Aorta (tissue), 5 donors: ENCODE measurements at regions not wholly inside any gene's neighbourhood (a gene's known extent, or its start where the extent isn't known, plus 50 kb on each side); places are given as distances from the start of the nearest gene placed in this dataset.

ENCODE experiments used
- ATAC-seq: fragments of 200-7000 bp; cut with Tn5 transposase; one replicate; pipeline ENCODE4 v1.9.1; 2022; ENCODE audit warnings: moderate library complexity; ENCODE audit not compliant: low FRiP score
- DNase-seq, 2 donors: peaks; one replicate each; pipeline ENCODE4 v3.0.0-alpha.2; 2020
- H3K27ac ChIP-seq, 2 donors: one replicate each; pipeline ENCODE4 v1.5.1; 2013; ENCODE audit warnings: low read length in 2 of 2, mild to moderate bottlenecking in 2 of 2, moderate library complexity in 2 of 2, control low read depth in 1 of 2, inconsistent platforms in 1 of 2, low read depth in 1 of 2
- H3K27me3 ChIP-seq, 2 donors: one replicate each; pipeline ENCODE4 v1.6.1; 2013; ENCODE audit warnings: control low read depth in 1 of 2, low read length in 1 of 2, mild to moderate bottlenecking in 1 of 2, moderate library complexity in 1 of 2; ENCODE audit not compliant: insufficient read depth in 2 of 2, control insufficient read depth in 1 of 2
- H3K36me3 ChIP-seq, 2 donors: one replicate each; pipeline ENCODE4 v1.6.1; 2013; ENCODE audit warnings: control low read depth in 1 of 2, low read length in 1 of 2, mild to moderate bottlenecking in 1 of 2; ENCODE audit not compliant: insufficient read depth in 2 of 2, control insufficient read depth in 1 of 2
- H3K4me1 ChIP-seq, 2 donors: one replicate each; pipeline ENCODE4 v1.6.1; 2013; ENCODE audit warnings: low read length in 2 of 2, control low read depth in 1 of 2, mild to moderate bottlenecking in 1 of 2, moderate library complexity in 1 of 2; ENCODE audit not compliant: insufficient read depth in 2 of 2, control insufficient read depth in 1 of 2
- H3K4me3 ChIP-seq, 2 donors: one replicate each; pipeline ENCODE4 v1.5.1; 2013; ENCODE audit warnings: low read length in 2 of 2, control low read depth in 1 of 2, mild to moderate bottlenecking in 1 of 2
- H3K9me3 ChIP-seq: one replicate; pipeline ENCODE4 v1.6.1; 2013; ENCODE audit warnings: mild to moderate bottlenecking, low read length; ENCODE audit not compliant: control insufficient read depth
- WGBS, 2 donors: extraction: QIAGEN DNeasy Blood & Tissue Kit; methylation state at CpG; one replicate each; pipeline ENCODE4 v1.1.7; 2013; 5-methylcytosine and 5-hydroxymethylcytosine counted together
- intact Hi-C, 2 donors: fragments of 100-400 bp; cut with DNase I; formaldehyde crosslinking; loops; one replicate each; pipeline versions ENCODE4 v1.14.2 to v1.15.0; 2022
- donor health status: healthy with polysubstance abuse.
- donor health status: Bipolar disorder and iron deficiency.
- donor health status: DM: no; HTN: no; CAD: no.
- donor health status: DM: no; HTN: no; CAD: no.
- donor health status: DM: yes; HTN: yes; CAD: no.

DNA sequence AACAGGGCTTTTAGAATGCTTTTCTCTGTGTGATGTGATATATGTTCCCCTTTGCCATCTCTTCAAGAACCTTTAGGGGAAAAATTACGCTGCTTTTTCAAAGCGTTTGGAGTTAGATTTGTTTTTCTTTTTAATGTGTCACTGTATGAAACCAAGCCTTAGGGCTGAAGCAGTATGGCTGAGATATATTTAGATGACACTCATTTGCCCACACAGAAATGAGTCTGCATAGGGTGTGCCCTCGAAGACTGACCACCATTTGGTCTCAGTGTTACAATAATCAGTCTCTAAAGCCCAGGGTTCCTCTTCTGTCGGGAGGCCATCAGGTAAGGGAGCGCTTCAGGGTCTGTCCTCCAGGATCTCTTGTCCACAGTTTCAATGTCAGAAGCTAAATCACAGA lies 213.0 kb upstream of the NCAM1 start:
- no peaks in the 10 kb centered on the region for H3K9me3 ChIP-seq
- WGBS, 2 donors: 39 to 48% methylated on average over 5 of the region's 5 CpGs
- H3K27me3 ChIP-seq: no peaks in the 10 kb centered on the region
- no peak for ATAC-seq
- H3K4me1 ChIP-seq: no peaks in the 10 kb centered on the region
- no peaks in the 10 kb centered on the region for H3K36me3 ChIP-seq
- intact Hi-C loops: no loop called here
- H3K27ac ChIP-seq: no peak overlapping the region
- no peak for DNase-seq
- no peak overlapping the region for H3K4me3 ChIP-seq

DNA sequence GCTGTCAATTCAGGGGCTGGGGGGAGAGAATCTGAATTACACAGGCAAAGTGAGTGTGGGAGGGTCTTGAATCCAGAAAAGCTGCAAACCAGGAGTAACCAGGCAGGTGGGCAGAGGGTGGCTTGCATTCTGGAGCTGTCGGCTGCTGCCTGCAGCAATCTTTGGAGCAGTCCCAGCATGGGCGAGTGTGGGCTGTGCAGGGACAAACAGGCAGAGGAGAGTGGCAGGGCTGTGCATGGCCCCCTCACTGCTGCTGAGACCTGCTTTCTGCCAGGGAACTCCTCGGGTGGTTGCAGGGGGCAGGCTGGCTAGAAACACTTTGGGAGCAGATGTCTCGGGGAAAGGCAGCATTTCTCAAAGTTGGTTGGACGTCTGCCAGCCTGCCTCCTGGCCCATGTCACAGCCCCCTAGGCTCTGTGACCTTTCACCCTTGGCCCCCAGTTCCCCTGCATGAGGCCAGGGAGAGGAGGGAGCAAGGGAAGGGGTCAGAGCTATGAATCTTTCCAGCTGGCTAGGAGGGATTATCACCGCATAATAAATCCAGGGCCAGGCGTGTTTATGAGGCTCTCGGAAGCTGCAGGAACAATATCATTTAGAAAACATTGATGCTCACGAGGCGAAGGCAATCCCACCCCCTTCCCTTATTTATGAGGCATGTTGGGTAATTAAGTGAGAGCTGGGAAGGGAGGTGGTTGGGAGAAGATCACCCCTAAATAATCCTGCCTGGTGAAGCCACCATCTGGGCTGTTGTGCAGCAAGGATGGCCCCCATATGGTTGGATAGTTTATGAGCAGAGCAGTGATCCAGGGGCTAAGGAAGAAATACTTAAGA lies 212.3 kb upstream of the NCAM1 start:
- no peak overlapping the region for H3K27ac ChIP-seq
- H3K27me3 ChIP-seq: no peaks in the 10 kb centered on the region
- 29 to 34% methylated on average over 10 of the region's 10 CpGs for WGBS, 2 donors
- ATAC-seq (no peak), DNase-seq (no peak)
- no peak overlapping the region for H3K4me3 ChIP-seq
- intact Hi-C loops: no loop called here
- H3K9me3 ChIP-seq: no peaks in the 10 kb centered on the region
- H3K36me3 ChIP-seq: no peaks in the 10 kb centered on the region
- no peaks in the 10 kb centered on the region for H3K4me1 ChIP-seq

DNA sequence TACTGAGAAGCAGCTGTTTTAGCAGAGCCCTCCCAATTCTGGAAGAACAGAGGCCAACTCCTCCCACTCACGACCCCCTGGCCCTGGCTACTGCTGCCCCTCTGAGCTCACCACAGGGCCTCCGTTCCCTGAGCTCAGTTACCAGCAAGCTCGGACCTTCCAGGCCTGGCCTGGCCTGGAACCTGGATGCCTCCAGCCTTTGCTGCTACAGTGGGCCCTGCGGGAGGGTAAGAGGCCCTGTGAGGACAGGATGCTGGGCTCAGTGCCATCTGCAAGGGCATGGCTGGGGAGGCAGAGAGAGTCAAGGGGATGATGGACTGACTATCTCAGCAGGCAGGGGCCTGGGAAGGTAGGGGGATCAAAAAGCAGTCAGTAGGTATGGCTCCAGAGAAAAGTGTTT lies 209.9 kb upstream of the NCAM1 start:
- no peak for DNase-seq
- WGBS, 2 donors: 71 to 74% methylated on average over 4 of the region's 4 CpGs
- Histone ChIP-seq H3K4me3 (no peak overlapping the region), H3K27me3 (no peaks in the 10 kb centered on the region), H3K4me1 (no peaks in the 10 kb centered on the region), H3K9me3 (no peaks in the 10 kb centered on the region), H3K36me3 (no peaks in the 10 kb centered on the region), H3K27ac (no peak overlapping the region)
- intact Hi-C loops: no loop called here
- ATAC-seq: no peak

- 84 to 86% methylated on average over 2 of the region's 2 CpGs for WGBS, 2 donors
- Histone ChIP-seq H3K36me3 (no peaks in the 10 kb centered on the region), H3K27me3 (no peaks in the 10 kb centered on the region), H3K9me3 (no peaks in the 10 kb centered on the region), H3K4me3 (no peak overlapping the region), H3K4me1 (no peaks in the 10 kb centered on the region), H3K27ac (no peak overlapping the region)
- ATAC-seq (no peak), DNase-seq (no peak)
- intact Hi-C loops: no loop called here
Observed at GRCh38 chr11:112751772-112752171, 209.4 kb upstream of the NCAM1 start.

DNA sequence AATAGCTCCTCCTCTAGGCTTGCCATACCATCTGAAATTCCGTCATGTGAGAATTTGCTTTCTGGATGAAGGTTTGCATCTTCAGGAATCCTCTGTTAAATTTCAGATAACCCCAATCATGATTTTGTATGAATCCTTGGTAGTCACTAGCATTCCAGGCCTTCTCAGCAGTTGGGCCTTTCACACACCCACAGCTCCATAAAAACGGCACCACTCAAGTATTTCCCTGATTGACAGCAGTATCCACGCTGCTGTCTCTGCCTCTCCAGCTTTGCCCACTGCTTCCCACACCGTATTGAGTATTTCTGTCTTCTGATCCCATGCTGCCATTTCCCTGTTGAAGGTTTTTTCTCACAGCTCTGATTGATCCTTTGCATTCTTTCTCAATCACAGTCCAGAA lies 208.7 kb upstream of the NCAM1 start:
- DNase-seq (no peak), ATAC-seq (no peak)
- Histone ChIP-seq H3K4me1 (no peaks in the 10 kb centered on the region), H3K27me3 (no peaks in the 10 kb centered on the region), H3K4me3 (no peak overlapping the region), H3K9me3 (no peaks in the 10 kb centered on the region), H3K36me3 (no peaks in the 10 kb centered on the region), H3K27ac (no peak overlapping the region)
- intact Hi-C loops: no loop called here
- 69 to 82% methylated on average over 4 of the region's 4 CpGs for WGBS, 2 donors

DNA sequence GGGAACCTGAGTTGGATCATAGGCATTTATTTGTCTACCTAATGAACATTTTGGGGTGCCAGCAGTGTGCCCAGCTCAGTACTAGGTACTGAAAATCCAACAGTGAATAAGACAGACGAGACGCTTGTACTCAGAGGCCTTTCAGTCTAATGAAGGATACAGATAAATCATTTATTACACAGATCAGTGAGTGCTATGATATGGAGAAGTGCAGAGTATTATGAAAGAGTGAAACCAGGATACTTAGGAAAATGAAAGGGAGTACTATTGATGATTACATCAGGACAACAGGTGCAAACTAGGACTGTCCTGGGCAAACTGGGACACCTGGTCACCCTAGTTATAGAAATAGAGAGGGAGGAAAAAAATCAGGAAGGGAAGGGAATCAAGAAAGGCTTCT lies 207.5 kb upstream of the NCAM1 start:
- intact Hi-C loops: no loop called here
- Histone ChIP-seq H3K4me1 (no peaks in the 10 kb centered on the region), H3K4me3 (no peak overlapping the region), H3K27ac (no peak overlapping the region), H3K36me3 (no peaks in the 10 kb centered on the region), H3K27me3 (no peaks in the 10 kb centered on the region), H3K9me3 (no peaks in the 10 kb centered on the region)
- DNase-seq (no peak), ATAC-seq (no peak)
- 91 to 98% methylated on average over 2 of the region's 2 CpGs for WGBS, 2 donors

GRCh38 chr11:112759418-112759817 lies 201.8 kb upstream of the NCAM1 start:
- Histone ChIP-seq H3K36me3 (no peaks in the 10 kb centered on the region), H3K4me3 (no peak overlapping the region), H3K4me1 (no peaks in the 10 kb centered on the region), H3K9me3 (no peaks in the 10 kb centered on the region), H3K27ac (no peak overlapping the region), H3K27me3 (no peaks in the 10 kb centered on the region)
- WGBS, 2 donors: 81 to 89% methylated on average over 2 of the region's 2 CpGs
- intact Hi-C loops: no loop called here
- DNase-seq (no peak), ATAC-seq (no peak)

DNA sequence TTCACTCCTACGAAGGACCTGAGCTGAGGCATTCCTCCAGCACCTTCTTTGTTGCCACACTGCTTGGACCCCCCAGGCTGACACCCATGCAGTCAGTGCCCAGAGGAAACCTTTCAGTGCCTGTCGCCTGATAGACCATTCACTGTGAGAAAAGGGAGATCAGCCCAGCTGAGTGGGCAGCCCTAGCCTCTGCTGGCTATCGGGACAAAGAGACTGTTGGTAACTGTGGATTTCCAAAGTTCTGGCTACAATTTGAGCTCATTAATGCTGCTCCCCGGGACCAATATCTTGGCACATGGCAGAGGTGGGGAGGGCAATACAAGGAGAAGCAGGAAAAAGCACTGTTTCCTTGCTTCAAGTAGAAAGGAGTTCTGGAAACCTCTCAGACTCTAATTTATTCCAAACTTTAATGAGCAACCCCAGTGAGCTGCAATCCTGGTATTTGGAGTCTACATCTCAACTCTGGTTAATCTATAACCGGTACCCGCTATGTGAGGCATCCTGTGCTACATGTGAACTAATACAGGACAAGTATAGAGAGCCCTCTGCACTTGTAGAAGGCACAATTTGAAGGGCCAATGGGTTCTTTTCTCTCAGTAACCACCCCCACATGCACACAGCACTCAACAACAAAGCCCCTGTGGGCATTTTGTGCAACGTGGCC lies 200.7 kb upstream of the NCAM1 start:
- Histone ChIP-seq H3K27ac (no peak overlapping the region), H3K9me3 (no peaks in the 10 kb centered on the region), H3K27me3 (no peaks in the 10 kb centered on the region), H3K4me3 (no peak overlapping the region), H3K36me3 (no peaks in the 10 kb centered on the region), H3K4me1 (no peaks in the 10 kb centered on the region)
- no peak for ATAC-seq
- no peak for DNase-seq
- WGBS, 2 donors: 86 to 89% methylated on average over 7 of the region's 7 CpGs
- intact Hi-C loops: no loop called here
